ENCODE measurements at regions not wholly inside any gene's neighbourhood (a gene's known extent, or its start where the extent isn't known, plus 50 kb on each side); places are given as distances from the start of the nearest gene placed in this dataset.

- peak in 4 of 6 experiments; percentile 15 to 47 (median 36) for TF ChIP-seq CTCF (IDR thresholded peaks at IDR 0.05)
- no peak for TF ChIP-seq POLR2A (IDR thresholded peaks at IDR 0.05)
- no peaks in the 10 kb centered on the region for H3K9me3 ChIP-seq
- H3K27ac ChIP-seq, result no peak overlapping the region
- no peaks in the 10 kb centered on the region for H3K36me3 ChIP-seq
- peaks cover 0 to 9% (median 0%) of the 10 kb centered on the region in 4 donors for H3K4me1 ChIP-seq
- DNase-seq, result no peak
- no peaks in the 10 kb centered on the region for H3K27me3 ChIP-seq
- no peak overlapping the region for H3K4me3 ChIP-seq
Measured at GRCh38 chr14:58826845-58827686, 189.3 kb downstream of the DACT1 start.

GRCh38 chr14:58828298-58828697 lies 190.5 kb downstream of the DACT1 start:
- no peaks in the 10 kb centered on the region for H3K36me3 ChIP-seq
- DNase-seq, result no peak
- TF ChIP-seq POLR2A (IDR thresholded peaks at IDR 0.05) (no peak), CTCF (IDR thresholded peaks at IDR 0.05) (no peak)
- peaks cover 0 to 9% (median 0%) of the 10 kb centered on the region in 4 donors for H3K4me1 ChIP-seq
- H3K27ac ChIP-seq, result no peak overlapping the region
- no peak overlapping the region for H3K4me3 ChIP-seq
- H3K27me3 ChIP-seq, result no peaks in the 10 kb centered on the region
- no peaks in the 10 kb centered on the region for H3K9me3 ChIP-seq

- H3K4me1 ChIP-seq, result peaks cover 0 to 9% (median 0%) of the 10 kb centered on the region in 4 donors
- TF ChIP-seq POLR2A (IDR thresholded peaks at IDR 0.05) (no peak), CTCF (IDR thresholded peaks at IDR 0.05) (no peak)
- no peaks in the 10 kb centered on the region for H3K9me3 ChIP-seq
- no peak for DNase-seq
- H3K27ac ChIP-seq, result peak overlapping the region in 2 of 4 donors; percentile 18 to 66
- H3K27me3 ChIP-seq, result no peaks in the 10 kb centered on the region
- H3K4me3 ChIP-seq, result peak overlapping the region in 1 of 4 donors; percentile 5
- no peaks in the 10 kb centered on the region for H3K36me3 ChIP-seq
Measured at GRCh38 chr14:58829594-58829993, 191.8 kb downstream of the DACT1 start.

- no peaks in the 10 kb centered on the region for H3K27me3 ChIP-seq
- no peak for DNase-seq
- H3K27ac ChIP-seq, result peak overlapping the region in 1 of 4 donors; percentile 66
- no peaks in the 10 kb centered on the region for H3K36me3 ChIP-seq
- TF ChIP-seq POLR2A (IDR thresholded peaks at IDR 0.05) (no peak), CTCF (IDR thresholded peaks at IDR 0.05) (no peak)
- peaks cover 0 to 9% (median 0%) of the 10 kb centered on the region in 4 donors for H3K4me1 ChIP-seq
- no peaks in the 10 kb centered on the region for H3K9me3 ChIP-seq
- H3K4me3 ChIP-seq, result peak overlapping the region in 1 of 4 donors; percentile 5
Measured at GRCh38 chr14:58830121-58830520, 192.4 kb downstream of the DACT1 start.

GRCh38 chr14:58832095-58832521 lies 194.3 kb downstream of the DACT1 start:
- no peak overlapping the region for H3K4me3 ChIP-seq
- peaks cover 0 to 9% (median 0%) of the 10 kb centered on the region in 4 donors for H3K4me1 ChIP-seq
- no peaks in the 10 kb centered on the region for H3K36me3 ChIP-seq
- H3K9me3 ChIP-seq, result no peaks in the 10 kb centered on the region
- TF ChIP-seq CTCF (IDR thresholded peaks at IDR 0.05) (no peak), POLR2A (IDR thresholded peaks at IDR 0.05) (no peak)
- no peak for DNase-seq
- no peak overlapping the region for H3K27ac ChIP-seq
- H3K27me3 ChIP-seq, result no peaks in the 10 kb centered on the region

Data from Peyer's patch (tissue), 4 donors.